CD4-positive, alpha-beta T cell treated with Interleukin-15 for 1 hour (primary cell): ENCODE measurements at regions not wholly inside any gene's neighbourhood (a gene's known extent, or its start where the extent isn't known, plus 50 kb on each side); places are given as distances from the start of the nearest gene placed in this dataset.
A peak's percentile ranks its signal among the peaks of the same experiment; 100 is the strongest.
"Not testable (repeated sequence)": the region's sequence is repeated elsewhere in the genome, so short reads cannot be mapped to it uniquely, and the experiment has no call there.

Experiments used
- DNase-seq: peaks from one replicate; pipeline ENCODE4 v3.0.0-alpha.2; 2020

DNA sequence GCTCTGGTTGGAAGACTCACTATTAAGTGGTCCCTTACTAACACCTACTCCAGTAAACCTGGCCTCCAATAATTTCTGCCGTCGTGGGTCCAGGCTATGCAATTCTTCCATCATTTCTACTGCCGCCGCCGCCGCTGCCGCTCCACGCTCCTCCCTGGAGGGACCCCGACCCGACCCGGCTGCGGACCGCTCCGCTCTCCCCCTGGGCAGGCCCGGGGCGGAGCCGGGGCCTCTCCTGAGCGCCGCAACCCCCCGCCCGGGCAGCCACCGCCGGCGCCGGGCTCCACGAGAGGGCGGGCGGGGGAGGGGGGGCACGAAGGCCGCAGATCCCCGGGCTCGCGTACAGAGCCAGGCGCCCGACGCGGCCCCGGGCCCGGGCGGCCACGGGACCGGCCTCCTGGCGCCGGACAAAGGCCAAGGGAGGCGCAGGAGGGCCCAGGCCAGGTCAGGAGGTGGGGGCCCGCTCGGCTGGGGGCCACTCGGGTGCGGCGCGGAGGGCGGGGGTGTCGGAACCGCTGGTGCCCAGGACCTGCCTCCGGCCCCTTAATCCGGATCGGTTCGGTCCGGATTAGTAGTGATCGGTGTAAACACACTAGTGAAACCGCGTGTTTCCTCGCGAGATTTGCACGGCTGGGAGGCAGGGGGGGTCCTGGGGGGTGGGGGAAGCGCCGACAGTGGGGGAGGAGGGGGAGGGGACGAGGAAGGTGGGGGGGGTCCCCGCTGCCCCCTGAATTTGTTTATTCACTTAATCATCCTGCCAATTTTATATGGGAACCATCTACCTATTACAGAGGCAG lies 215.1 kb upstream of the CCL2 start:
- peak; percentile 57 for DNase-seq

- no peak for DNase-seq
Measured at GRCh38 chr17:34045990-34046389, 209.1 kb upstream of the CCL2 start.

GRCh38 chr17:34051046-34051445 lies 204.0 kb upstream of the CCL2 start:
- DNase-seq, result no peak

GRCh38 chr17:34054495-34054894 lies 200.6 kb upstream of the CCL2 start:
- DNase-seq, result no peak

DNA sequence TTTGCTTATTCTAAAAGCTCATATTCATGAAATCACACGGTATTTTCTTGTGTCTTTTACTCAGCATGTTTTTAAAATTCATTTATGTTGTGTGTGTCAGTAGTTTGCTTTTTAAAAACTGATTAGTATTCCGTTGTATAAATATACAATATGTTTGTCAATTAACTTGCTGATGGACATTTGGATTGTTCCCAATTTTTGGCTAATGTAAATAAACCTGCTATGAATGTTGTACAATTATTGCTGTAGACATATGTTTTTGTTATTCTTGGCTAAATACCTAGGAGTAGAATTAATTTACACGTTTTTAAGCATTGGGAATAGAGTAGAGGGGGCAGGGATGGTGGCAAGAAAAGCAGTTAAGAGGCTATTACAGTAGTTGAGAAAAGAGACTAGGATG lies 199.5 kb upstream of the CCL2 start:
- no peak for DNase-seq

DNA sequence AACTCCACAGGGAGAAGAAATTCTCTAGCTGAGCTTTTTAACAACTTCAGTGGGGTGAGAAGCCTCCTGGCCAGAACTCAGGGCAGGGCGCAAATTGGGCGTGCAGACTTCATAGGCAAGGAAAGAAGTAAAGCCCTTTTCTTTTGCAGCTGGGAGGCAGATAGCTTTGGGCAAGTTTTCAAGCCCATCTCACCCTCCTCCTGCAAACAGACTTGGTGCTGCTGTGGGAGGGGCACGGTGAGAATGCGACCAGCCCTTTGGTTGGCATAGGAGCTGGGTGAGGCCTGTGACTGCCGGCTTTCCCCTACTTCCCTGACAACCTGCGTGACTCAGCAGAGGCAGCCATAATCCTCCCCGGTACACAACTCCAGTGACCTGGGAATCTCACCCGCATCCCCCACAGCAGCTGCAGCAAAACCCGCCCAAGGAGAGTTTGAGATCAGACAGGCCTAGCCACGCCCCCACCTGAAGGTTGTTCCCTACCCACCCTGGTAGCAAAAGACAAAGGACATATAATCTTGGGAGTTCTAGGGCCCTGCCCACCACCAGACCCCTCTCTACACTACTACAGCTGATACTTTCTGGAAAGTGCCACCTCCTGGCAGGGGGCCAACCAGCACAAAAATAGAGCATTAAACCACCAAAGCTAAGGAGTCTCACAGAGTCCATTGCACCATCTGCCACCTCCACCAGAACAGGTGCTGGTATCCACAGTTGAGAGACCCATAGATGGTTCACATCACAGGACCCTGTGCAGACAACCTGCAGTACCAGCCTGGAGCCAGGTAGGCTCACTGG lies 195.5 kb upstream of the CCL2 start:
- DNase-seq, result no peak

DNA sequence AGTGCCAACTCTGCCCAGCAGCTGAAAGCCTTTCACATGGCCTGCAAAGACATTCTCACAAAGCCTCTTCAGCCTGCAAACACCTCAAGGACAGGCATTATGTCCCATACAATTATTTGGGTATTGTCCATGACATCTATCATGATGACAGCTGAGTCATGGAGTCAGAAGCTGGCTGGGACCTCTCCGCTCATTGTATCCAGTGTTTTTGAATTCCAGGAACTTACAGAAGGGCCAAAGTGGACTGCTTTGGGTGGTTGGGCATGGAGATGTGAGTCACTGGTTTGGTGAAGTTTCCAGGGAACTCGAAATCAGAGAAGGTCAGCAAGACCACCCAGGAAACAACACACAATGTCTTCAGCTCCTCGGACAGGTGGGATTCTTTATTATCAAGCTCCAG lies 188.6 kb upstream of the CCL2 start:
- no peak for DNase-seq

- no peak for DNase-seq
Measured at GRCh38 chr17:34067011-34067410, 188.1 kb upstream of the CCL2 start.

DNA sequence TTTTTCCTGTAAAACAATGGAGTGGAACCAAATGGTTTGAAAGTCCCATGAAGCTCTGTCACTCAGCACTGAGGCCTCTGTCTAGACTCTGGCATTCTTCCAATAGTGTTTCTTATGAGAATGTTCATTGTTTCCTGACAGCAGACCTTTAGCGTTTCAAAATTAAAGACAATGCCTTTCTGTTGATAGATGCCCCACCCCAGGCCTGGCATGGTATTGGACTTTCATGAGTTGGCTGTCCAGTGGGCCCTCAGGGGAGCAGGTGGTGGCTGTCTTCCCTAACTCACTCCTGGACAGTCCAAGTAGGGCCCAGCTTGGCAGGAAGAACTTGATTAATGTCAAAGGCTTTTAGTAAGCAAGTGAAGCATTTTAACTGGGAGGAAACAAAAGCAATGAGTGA lies 186.5 kb upstream of the CCL2 start:
- no peak for DNase-seq

DNA sequence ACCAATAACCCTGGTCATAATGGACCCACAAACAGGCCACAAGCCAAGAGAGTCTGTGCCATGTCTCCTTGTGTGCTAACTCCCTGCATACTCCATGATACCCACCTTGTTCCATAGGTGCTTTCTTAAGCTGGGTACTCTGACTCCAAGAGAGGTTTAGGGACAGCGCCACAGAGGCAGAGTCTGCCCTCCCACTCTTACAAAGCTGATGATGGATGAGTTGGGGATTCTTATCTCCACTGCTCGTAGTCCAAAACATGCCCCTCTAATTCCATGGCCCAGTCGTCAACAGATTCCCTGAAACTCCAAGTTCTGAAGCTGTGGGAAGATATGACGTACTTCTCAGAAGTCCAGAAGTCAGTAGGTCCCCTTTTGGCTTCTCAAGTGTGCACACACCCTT lies 184.4 kb upstream of the CCL2 start:
- DNase-seq, result no peak

GRCh38 chr17:34071886-34072420 lies 183.1 kb upstream of the CCL2 start:
- DNase-seq, result no peak

GRCh38 chr17:34075076-34075475 lies 180.0 kb upstream of the CCL2 start:
- DNase-seq, result no peak

DNA sequence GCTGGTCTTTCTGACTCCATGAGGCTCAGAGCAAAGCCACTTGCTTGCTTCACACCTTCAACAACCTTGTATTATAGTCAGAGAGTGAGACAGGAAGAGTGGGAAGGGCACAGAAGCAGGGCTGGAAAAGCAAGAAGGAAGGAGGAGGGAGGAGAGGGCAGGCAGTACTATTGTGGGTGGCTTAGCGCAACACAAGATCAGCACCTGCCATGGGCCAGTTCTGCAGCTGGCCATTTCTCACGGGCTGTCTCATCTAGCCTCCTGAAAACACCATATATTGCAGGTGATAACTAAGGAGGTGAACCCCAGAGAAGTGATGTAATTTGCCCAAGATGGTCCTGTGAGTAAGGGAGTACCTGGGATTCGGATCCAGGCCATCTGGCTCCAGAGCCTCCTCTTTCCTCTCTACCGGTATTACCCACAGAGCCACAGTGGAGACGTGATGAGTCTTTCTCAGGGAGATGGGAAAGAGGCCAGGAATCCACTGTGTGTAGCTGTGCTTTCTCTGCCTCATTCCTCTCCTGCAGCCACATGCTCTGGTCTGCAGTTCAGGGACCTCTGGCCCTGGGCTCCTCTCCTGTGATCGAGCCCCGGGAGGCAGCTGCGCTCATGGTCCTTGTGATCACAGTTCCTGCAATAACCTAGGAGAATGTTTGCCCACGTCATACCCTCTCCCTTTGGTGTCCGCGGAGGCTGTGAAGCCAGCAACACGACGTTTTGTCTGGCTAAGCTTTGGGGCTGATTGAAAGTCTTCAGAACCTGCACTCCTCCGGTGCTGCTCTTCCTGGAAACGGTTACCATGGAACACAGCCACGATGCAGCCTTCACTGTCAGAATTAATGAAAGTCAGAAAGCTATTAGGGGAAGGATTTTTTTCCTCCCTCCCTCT lies 178.1 kb upstream of the CCL2 start:
- no peak for DNase-seq

DNA sequence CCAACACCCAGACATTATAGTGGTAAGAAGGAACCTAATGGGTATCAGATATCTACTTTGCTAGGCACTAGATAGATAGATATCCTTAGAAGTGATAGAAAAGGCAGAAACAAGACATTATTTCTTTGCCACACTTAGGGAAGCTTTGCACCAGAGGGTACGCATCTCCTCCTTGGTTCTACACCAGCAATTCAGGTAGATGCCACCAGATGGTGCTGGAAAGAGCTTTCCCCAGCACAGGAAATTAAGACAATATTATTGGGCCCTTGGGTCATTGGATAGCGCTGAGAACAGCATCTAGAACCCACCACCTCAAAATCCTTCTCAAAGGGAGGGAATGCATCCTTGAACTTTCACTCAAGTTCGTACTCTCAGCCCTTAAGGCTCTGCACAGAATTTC lies 173.8 kb upstream of the CCL2 start:
- no peak for DNase-seq

DNA sequence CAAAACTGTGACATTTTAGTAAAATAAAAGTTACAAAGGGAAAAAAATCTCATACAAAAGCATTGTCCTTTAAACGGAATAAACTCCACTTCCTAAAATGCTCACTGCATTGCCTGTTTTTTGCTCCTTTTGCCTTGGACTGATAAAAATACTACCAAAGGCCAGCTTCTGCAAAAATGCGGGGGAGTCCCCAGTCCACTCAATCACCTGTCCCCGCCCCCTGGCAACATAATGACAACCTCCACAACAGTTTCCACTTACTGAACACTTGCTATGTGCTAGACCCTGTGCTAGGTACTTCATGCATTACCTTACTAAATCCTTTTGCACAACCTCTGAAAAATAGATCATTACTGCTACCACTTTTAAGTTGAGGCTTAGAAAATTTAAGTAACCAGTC lies 172.7 kb upstream of the CCL2 start:
- DNase-seq, result no peak

DNA sequence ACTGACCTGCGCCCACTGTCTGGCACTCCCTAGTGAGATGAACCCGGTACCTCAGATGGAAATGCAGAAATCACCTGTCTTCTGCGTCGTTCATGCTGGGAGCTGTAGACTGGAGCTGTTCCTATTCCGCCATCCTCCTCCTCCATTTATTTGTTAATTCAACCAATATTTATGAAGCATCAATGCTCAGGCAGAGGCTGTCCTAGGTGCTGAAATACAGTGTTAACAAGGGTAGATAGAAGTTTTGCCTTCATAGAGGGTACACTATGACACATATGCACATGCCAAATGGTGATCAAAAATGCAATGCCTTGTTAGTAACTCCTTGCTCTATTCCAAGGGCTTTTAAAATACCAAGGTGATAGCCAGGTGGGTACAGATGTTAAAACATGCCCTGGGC lies 166.0 kb upstream of the CCL2 start:
- not testable (repeated sequence) for DNase-seq

DNA sequence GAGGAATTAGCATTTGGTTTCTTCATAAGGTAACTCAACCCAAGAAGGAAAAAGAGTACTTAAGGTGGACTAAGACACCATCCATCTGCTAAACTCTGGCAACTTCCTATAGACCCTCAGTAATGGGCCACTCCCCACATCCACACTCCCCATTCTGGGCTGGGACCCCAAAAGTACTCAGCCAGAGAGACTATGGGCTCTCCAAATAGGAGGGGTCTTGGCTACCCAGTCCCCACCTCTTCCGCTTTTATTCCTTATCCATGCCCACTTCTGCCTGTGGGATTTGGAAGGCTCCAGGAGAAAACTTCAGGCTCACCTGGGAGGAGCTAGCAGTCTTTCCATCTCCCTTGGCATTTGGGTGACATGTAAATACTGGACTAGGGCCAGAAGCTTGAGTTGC lies 164.5 kb upstream of the CCL2 start:
- no peak for DNase-seq

GRCh38 chr17:34091975-34092374 lies 163.1 kb upstream of the CCL2 start:
- DNase-seq, result no peak

- no peak for DNase-seq
Measured at GRCh38 chr17:34095106-34095505, 160.0 kb upstream of the CCL2 start.

- DNase-seq, result no peak
Measured at GRCh38 chr17:34098699-34099098, 156.4 kb upstream of the CCL2 start.

- no peak for DNase-seq
Measured at GRCh38 chr17:34099859-34100515, 155.1 kb upstream of the CCL2 start.

GRCh38 chr17:34107019-34107418 lies 148.1 kb upstream of the CCL2 start:
- no peak for DNase-seq

- no peak for DNase-seq
Measured at GRCh38 chr17:34110315-34110714, 144.8 kb upstream of the CCL2 start.
